ENCODE measurements at regions not wholly inside any gene's neighbourhood (a gene's known extent, or its start where the extent isn't known, plus 50 kb on each side); places are given as distances from the start of the nearest gene placed in this dataset.

GRCh38 chr4:144202081-144202480 is 61.6 kb upstream of the GYPA start:
- no peak for ATAC-seq
- Histone ChIP-seq H3K9me3 (peaks cover 0 to 1% (median 0%) of the 10 kb centered on the region in 3 donors), H3K27me3 (no peaks in the 10 kb centered on the region), H3K4me1 (no peaks in the 10 kb centered on the region), H3K36me3 (replicated peaks in 1 of 2; ENCODE audit: insufficient read depth in 1 of 2, low read depth in 2 of 2) (no peaks in the 10 kb centered on the region), H3K27ac (no peak overlapping the region), H3K4me3 (no peak overlapping the region)
- TF ChIP-seq POLR2A (IDR thresholded peaks at IDR 0.05) = no peak
- TF ChIP-seq, protein P1, sequence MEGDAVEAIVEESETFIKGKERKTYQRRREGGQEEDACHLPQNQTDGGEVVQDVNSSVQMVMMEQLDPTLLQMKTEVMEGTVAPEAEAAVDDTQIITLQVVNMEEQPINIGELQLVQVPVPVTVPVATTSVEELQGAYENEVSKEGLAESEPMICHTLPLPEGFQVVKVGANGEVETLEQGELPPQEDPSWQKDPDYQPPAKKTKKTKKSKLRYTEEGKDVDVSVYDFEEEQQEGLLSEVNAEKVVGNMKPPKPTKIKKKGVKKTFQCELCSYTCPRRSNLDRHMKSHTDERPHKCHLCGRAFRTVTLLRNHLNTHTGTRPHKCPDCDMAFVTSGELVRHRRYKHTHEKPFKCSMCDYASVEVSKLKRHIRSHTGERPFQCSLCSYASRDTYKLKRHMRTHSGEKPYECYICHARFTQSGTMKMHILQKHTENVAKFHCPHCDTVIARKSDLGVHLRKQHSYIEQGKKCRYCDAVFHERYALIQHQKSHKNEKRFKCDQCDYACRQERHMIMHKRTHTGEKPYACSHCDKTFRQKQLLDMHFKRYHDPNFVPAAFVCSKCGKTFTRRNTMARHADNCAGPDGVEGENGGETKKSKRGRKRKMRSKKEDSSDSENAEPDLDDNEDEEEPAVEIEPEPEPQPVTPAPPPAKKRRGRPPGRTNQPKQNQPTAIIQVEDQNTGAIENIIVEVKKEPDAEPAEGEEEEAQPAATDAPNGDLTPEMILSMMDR (IDR thresholded peaks at IDR 0.05) = no peak
- WGBS, 2 donors = 0 to 41% methylated on average over 1 of the region's 1 CpG
- intact Hi-C loops (cut with DNase I) = no loop called here
- no peak for DNase-seq

- ATAC-seq = no peak
- DNase-seq = no peak
- WGBS, 2 donors = 78 to 79% methylated on average over 2 of the region's 2 CpGs
- no peak overlapping the region for H3K4me3 ChIP-seq
- no peaks in the 10 kb centered on the region for H3K27me3 ChIP-seq
- H3K27ac ChIP-seq = no peak overlapping the region
- no peaks in the 10 kb centered on the region for H3K36me3 ChIP-seq (replicated peaks in 1 of 2; ENCODE audit: insufficient read depth in 1 of 2, low read depth in 2 of 2)
- H3K9me3 ChIP-seq = no peaks in the 10 kb centered on the region
- TF ChIP-seq POLR2A (IDR thresholded peaks at IDR 0.05) = no peak
- TF ChIP-seq, protein P1 (IDR thresholded peaks at IDR 0.05) = no peak
- intact Hi-C loops (cut with DNase I) = no loop called here
- no peaks in the 10 kb centered on the region for H3K4me1 ChIP-seq
Measured at GRCh38 chr4:144203155-144203554, 62.6 kb upstream of the GYPA start.

DNA sequence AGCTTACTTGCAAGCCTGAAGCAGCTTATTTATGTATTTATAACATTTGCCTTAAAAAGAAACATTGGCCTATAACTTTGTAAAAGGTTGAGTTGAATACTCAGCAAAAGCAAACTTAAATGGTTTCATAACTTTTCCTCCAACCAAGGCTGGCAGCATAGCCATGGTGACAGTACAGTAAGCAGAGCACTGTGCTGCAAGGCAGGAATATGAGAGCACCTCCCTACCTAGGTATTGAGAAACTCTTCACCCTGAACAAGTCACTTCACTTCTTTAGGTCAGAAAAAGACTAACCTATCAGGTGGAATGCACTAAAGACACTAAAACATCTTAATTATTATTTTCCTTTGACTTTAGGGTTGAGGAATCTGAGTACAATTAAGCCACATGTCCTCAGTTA is 63.9 kb upstream of the GYPA start:
- Histone ChIP-seq H3K9me3 (no peaks in the 10 kb centered on the region), H3K4me1 (no peaks in the 10 kb centered on the region), H3K36me3 (replicated peaks in 1 of 2; ENCODE audit: insufficient read depth in 1 of 2, low read depth in 2 of 2) (no peaks in the 10 kb centered on the region), H3K4me3 (no peak overlapping the region), H3K27me3 (no peaks in the 10 kb centered on the region), H3K27ac (no peak overlapping the region)
- DNase-seq (no peak), ATAC-seq (no peak)
- intact Hi-C loops (cut with DNase I) = no loop called here
- no peak for TF ChIP-seq POLR2A (IDR thresholded peaks at IDR 0.05)
- TF ChIP-seq, protein P1 (IDR thresholded peaks at IDR 0.05) = no peak

GRCh38 chr4:144206711-144207110 is 66.2 kb upstream of the GYPA start:
- no peak for TF ChIP-seq POLR2A (IDR thresholded peaks at IDR 0.05)
- TF ChIP-seq, protein P1 (IDR thresholded peaks at IDR 0.05) = no peak
- Histone ChIP-seq H3K9me3 (no peaks in the 10 kb centered on the region), H3K4me3 (no peak overlapping the region), H3K36me3 (replicated peaks in 1 of 2; ENCODE audit: insufficient read depth in 1 of 2, low read depth in 2 of 2) (no peaks in the 10 kb centered on the region), H3K4me1 (no peaks in the 10 kb centered on the region), H3K27ac (no peak overlapping the region), H3K27me3 (no peaks in the 10 kb centered on the region)
- DNase-seq (no peak), ATAC-seq (no peak)
- WGBS, 2 donors = 27 to 40% methylated on average over 1 of the region's 1 CpG
- intact Hi-C loops (cut with DNase I) = no loop called here

DNA sequence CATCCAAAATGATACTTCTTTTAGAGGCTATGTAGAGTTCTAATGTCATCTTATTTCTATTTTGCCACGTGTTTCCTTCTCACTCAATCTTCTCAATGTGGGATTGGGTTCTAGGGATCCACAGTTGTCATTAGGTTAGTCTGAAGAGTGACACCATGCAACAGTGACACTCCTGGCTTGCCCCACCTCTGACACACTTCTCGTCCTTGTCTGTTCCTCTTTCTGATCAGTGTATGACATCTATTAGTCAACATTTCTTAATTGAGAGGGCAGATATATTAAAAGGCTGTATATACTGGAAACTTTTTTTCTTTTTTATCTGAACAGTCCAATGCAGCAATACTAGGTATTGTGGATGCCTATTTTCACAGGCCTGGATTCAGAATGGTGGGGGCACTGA is 67.6 kb upstream of the GYPA start:
- TF ChIP-seq, protein P1 (IDR thresholded peaks at IDR 0.05) = no peak
- TF ChIP-seq POLR2A (IDR thresholded peaks at IDR 0.05) = no peak
- ATAC-seq = no peak
- no peaks in the 10 kb centered on the region for H3K9me3 ChIP-seq
- H3K4me1 ChIP-seq = no peaks in the 10 kb centered on the region
- no peaks in the 10 kb centered on the region for H3K27me3 ChIP-seq
- no peak overlapping the region for H3K27ac ChIP-seq
- H3K36me3 ChIP-seq (replicated peaks in 1 of 2; ENCODE audit: insufficient read depth in 1 of 2, low read depth in 2 of 2) = no peaks in the 10 kb centered on the region
- no peak for DNase-seq
- WGBS, 2 donors = 45 to 56% methylated on average over 2 of the region's 2 CpGs
- intact Hi-C loops (cut with DNase I) = no loop called here
- no peak overlapping the region for H3K4me3 ChIP-seq

Measured in body of pancreas (tissue), 4 donors.